HepG2 (cell line): ENCODE measurements at regions not wholly inside any gene's neighbourhood (a gene's known extent, or its start where the extent isn't known, plus 50 kb on each side); places are given as distances from the start of the nearest gene placed in this dataset.

ENCODE experiments used
- ATAC-seq: fragments of 200-7000 bp; cut with Tn5 transposase; 3 replicates; pipeline ENCODE4 v1.9.1; 2020; ENCODE audit warnings: mild to moderate bottlenecking, moderate library complexity
- BruUV-seq: library from RNA; stranded (reverse); fragments of 400-500 nt; replicated peaks from 2 replicates; lab custom pipeline; 2021; lab: Mats Ljungman, UMichigan
- CTCF ChIA-PET: fragments of 300-600 bp; formaldehyde crosslinking; extraction: SDS; loops from one replicate; lab custom pipeline; 2021; ENCODE audit warnings: low total read pairs, inconsistent platforms, low intra/inter-chr PET ratio; lab: Yijun Ruan, JAX
- POLR2A ChIA-PET: fragments of 350-600 bp; sonication (Branson Sonifier 250); formaldehyde crosslinking; loops from one replicate; lab custom pipeline; 2020; ENCODE audit warnings: antibody characterized with exemption, inconsistent platforms; lab: Yijun Ruan, JAX
- DNase-seq: peaks from one replicate; pipeline ENCODE4 v3.0.0-alpha.2; 2015; ENCODE audit warnings: low spot score
- FAIRE-seq: peaks from 3 replicates; lab custom pipeline; 2011; peaks lifted over from hg19 to GRCh38; lab: Jason Lieb, UNC
- H2AFZ ChIP-seq: one replicate; pipeline ENCODE4 v1.6.1; 2011; ENCODE audit warnings: low read length, inconsistent platforms
- H3K27ac ChIP-seq: fragments of 300-600 bp; 3 replicates; pipeline ENCODE4 v1.8.0; 2011; ENCODE audit warnings: mixed run types, mild to moderate bottlenecking, mixed read lengths, low read length, inconsistent platforms; ENCODE audit not compliant: insufficient read depth; ENCODE audit errors: extremely low read length
- H3K27me3 ChIP-seq, 2 experiments: fragments of 200-600 bp in 1 of 2; 2 replicates in 1 of 2; 3 replicates in 1 of 2; pipeline versions ENCODE4 v1.6.0 to v1.8.0; 2011; ENCODE audit warnings: low read length in 2 of 2, mild to moderate bottlenecking in 2 of 2, moderate library complexity in 2 of 2, inconsistent platforms in 1 of 2; ENCODE audit not compliant: insufficient read depth in 2 of 2, control insufficient read depth in 1 of 2
- H3K36me3 ChIP-seq, 2 experiments: fragments of 200-600 bp in 1 of 2; replicated peaks in 1 of 2; 2 replicates in 1 of 2; 3 replicates in 1 of 2; pipeline versions ENCODE4 v1.5.1 to v1.8.0; 2011; ENCODE audit warnings: low read length in 2 of 2, inconsistent platforms in 1 of 2; ENCODE audit not compliant: insufficient read depth in 2 of 2, control insufficient read depth in 1 of 2
- H3K4me1 ChIP-seq: 2 replicates; pipeline ENCODE4 v1.5.1; 2012; ENCODE audit warnings: low read length, inconsistent platforms; ENCODE audit not compliant: insufficient read depth
- H3K4me2 ChIP-seq: 2 replicates; pipeline ENCODE4 v1.6.0; 2011; ENCODE audit warnings: low read depth, low read length, inconsistent platforms
- H3K4me3 ChIP-seq, 3 experiments: fragments of 200-600 bp in 1 of 3; sonication (generic), shearing (Covaris generic) in 1 of 3; replicated peaks in 1 of 3; 2 replicates each; pipeline ENCODE4 v1.5.1; 2011 to 2016; ENCODE audit warnings: low read length in 3 of 3, inconsistent platforms in 2 of 3, low read depth in 2 of 3, mild to moderate bottlenecking in 2 of 3, control low read depth in 1 of 3, mixed read lengths in 1 of 3; ENCODE audit not compliant: insufficient read depth in 1 of 3
- H3K79me2 ChIP-seq: one replicate; pipeline ENCODE4 v1.6.1; 2011; ENCODE audit warnings: low read length, inconsistent platforms; ENCODE audit not compliant: insufficient read depth
- H3K9ac ChIP-seq: 2 replicates; pipeline ENCODE4 v1.6.0; 2011; ENCODE audit warnings: mild to moderate bottlenecking, low read depth, low read length, inconsistent platforms; ENCODE audit not compliant: insufficient read depth
- H3K9me3 ChIP-seq: 2 replicates; pipeline ENCODE4 v1.5.1; 2012; ENCODE audit warnings: mild to moderate bottlenecking, low read length
- H4K20me1 ChIP-seq: 2 replicates; pipeline ENCODE4 v1.6.0; 2011; ENCODE audit warnings: inconsistent platforms, mild to moderate bottlenecking, low read length, moderate library complexity; ENCODE audit not compliant: insufficient read depth
- AGO2 ChIP-seq: fragments of 200-400 bp; formaldehyde crosslinking; optimal IDR thresholded peaks from 2 replicates; pipeline ENCODE3; 2017; ENCODE audit warnings: mild to moderate bottlenecking, low read depth, low read length, moderate library complexity
- CHCHD3 ChIP-seq: sonication (generic); formaldehyde crosslinking; IDR thresholded peaks from 2 replicates; pipeline ENCODE4 v1.8.0; 2022; ENCODE audit warnings: mild to moderate bottlenecking, missing genetic modification reagents, moderate library complexity
- GFI1 ChIP-seq: sonication (generic); formaldehyde crosslinking; IDR thresholded peaks from 2 replicates; pipeline ENCODE4 v1.5.0; 2020; ENCODE audit warnings: missing genetic modification reagents, mild to moderate bottlenecking, borderline replicate concordance
- HIVEP1 ChIP-seq: sonication (generic); formaldehyde crosslinking; IDR thresholded peaks from 2 replicates; pipeline ENCODE4 v1.4.0; 2020; ENCODE audit warnings: mild to moderate bottlenecking, missing genetic modification reagents
- JUN ChIP-seq: sonication (generic); formaldehyde crosslinking; IDR thresholded peaks from 2 replicates; pipeline ENCODE4 v1.4.0; 2020; ENCODE audit warnings: mild to moderate bottlenecking, missing genetic modification reagents
- MLLT10 ChIP-seq: sonication (generic); formaldehyde crosslinking; IDR thresholded peaks from 2 replicates; pipeline ENCODE4 v1.4.0; 2020; ENCODE audit warnings: missing genetic modification reagents
- PPARG ChIP-seq: conservative IDR thresholded peaks from 2 replicates; pipeline ENCODE4 v1.6.1; 2016; ENCODE audit warnings: missing biosample characterization, missing genetic modification reagents
- RBM22 ChIP-seq: fragments of 200-400 bp; formaldehyde crosslinking; optimal IDR thresholded peaks from 2 replicates; pipeline ENCODE3; 2017; ENCODE audit warnings: mild to moderate bottlenecking, low read length, moderate library complexity
- TP53 ChIP-seq: sonication (generic); formaldehyde crosslinking; conservative IDR thresholded peaks from 2 replicates; pipeline ENCODE4 v1.4.0; 2020; ENCODE audit warnings: missing genetic modification reagents
- ZKSCAN8 ChIP-seq: IDR thresholded peaks from 2 replicates; pipeline ENCODE4 v1.6.1; 2016; ENCODE audit warnings: borderline replicate concordance, missing genetic modification reagents, missing compliant biosample characterization
- WGBS: methylation state at CpG from one replicate; pipeline ENCODE4 v1.1.6; 2017; ENCODE audit warnings: low lambda C conversion rate; 5-methylcytosine and 5-hydroxymethylcytosine counted together
- in situ Hi-C: cut with HindIII; loops from 2 replicates; pipeline ENCODE4 v1.10.0; 2017; ENCODE audit warnings: low pct_unique_long_range_greater_than_20kb; ENCODE audit not compliant: extremely low pct_ligation_motif_present
- intact Hi-C: fragments of 100-400 bp; cut with micrococcal nuclease; formaldehyde crosslinking; loops from one replicate; pipeline ENCODE4 v1.10.0; 2022; ENCODE audit not compliant: unreplicated experiment
- TF ChIP-seq, protein P1 (sequence below): fragments of 450-650 bp; IDR thresholded peaks from 2 replicates; pipeline ENCODE4 v1.6.1; 2017; ENCODE audit warnings: mild to moderate bottlenecking
- TF ChIP-seq, protein P2 (sequence below): sonication (generic); formaldehyde crosslinking; IDR thresholded peaks from 2 replicates; pipeline ENCODE4 v1.4.0; 2020; ENCODE audit warnings: missing genetic modification reagents
- TF ChIP-seq, protein P3 (sequence below): sonication (generic); formaldehyde crosslinking; IDR thresholded peaks from 2 replicates; pipeline ENCODE4 v1.5.0; 2020; ENCODE audit warnings: mild to moderate bottlenecking, missing genetic modification reagents
- TF ChIP-seq, protein P4 (sequence below): sonication (generic); formaldehyde crosslinking; IDR thresholded peaks from 2 replicates; pipeline ENCODE4 v1.4.0; 2020; ENCODE audit warnings: missing genetic modification reagents
- TF ChIP-seq, protein P5 (sequence below): sonication (generic); formaldehyde crosslinking; IDR thresholded peaks from 2 replicates; pipeline ENCODE4 v1.5.1; 2020; ENCODE audit warnings: missing genetic modification reagents, mild to moderate bottlenecking, borderline replicate concordance

DNA sequence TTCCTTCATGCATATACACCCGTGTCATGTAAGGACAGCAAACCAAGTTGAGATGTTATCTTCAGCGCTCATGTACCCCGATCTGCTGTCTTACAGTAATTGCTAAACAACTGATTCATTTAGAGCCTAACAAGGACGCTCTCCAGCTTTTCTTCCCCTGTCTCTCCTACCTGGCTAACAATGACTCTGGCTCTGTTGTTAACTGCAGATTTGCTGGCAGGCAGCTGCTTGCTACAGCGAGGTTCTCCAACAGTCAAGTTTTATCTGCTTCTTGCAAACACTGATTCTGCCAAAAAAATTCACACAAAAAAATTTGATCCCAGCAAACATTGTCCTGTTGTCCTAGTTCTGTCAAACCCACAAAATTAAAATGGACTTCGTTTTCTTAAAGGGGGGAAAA, 101.6 kb downstream of the OTX2 start (continued):
- TF ChIP-seq, protein P1, sequence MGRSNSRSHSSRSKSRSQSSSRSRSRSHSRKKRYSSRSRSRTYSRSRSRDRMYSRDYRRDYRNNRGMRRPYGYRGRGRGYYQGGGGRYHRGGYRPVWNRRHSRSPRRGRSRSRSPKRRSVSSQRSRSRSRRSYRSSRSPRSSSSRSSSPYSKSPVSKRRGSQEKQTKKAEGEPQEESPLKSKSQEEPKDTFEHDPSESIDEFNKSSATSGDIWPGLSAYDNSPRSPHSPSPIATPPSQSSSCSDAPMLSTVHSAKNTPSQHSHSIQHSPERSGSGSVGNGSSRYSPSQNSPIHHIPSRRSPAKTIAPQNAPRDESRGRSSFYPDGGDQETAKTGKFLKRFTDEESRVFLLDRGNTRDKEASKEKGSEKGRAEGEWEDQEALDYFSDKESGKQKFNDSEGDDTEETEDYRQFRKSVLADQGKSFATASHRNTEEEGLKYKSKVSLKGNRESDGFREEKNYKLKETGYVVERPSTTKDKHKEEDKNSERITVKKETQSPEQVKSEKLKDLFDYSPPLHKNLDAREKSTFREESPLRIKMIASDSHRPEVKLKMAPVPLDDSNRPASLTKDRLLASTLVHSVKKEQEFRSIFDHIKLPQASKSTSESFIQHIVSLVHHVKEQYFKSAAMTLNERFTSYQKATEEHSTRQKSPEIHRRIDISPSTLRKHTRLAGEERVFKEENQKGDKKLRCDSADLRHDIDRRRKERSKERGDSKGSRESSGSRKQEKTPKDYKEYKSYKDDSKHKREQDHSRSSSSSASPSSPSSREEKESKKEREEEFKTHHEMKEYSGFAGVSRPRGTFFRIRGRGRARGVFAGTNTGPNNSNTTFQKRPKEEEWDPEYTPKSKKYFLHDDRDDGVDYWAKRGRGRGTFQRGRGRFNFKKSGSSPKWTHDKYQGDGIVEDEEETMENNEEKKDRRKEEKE, result no peak
- no peak for TF ChIP-seq MLLT10 (CRISPR knock-in tag)
- TF ChIP-seq JUN (CRISPR knock-in tag), result no peak
- no peak for TF ChIP-seq ZKSCAN8
- TF ChIP-seq, protein P2, sequence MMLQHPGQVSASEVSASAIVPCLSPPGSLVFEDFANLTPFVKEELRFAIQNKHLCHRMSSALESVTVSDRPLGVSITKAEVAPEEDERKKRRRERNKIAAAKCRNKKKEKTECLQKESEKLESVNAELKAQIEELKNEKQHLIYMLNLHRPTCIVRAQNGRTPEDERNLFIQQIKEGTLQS (CRISPR knock-in tag), result no peak
- TF ChIP-seq, all 625 proteins: peak for 0

DNA sequence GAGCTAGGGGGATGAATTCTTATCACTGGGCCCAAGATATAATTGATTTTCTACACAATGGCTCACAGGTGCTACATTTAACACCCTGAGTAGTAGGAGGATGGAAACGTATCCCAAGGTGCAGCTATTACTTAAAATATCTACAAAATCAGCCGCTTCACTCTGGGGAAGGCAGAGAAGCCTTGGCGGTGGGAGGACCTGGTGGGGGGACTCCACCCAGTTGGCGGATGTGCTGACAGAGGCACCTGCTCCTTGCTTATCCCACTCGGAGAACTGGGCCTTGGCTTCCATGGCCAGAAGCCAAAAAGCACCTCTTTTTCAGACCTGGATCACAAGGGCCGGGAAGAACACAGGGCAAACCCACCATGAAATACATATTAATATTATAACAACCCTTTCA, 106.3 kb downstream of the OTX2 start:
- ATAC-seq (no peak), DNase-seq (no peak), FAIRE-seq (no peak)
- Histone ChIP-seq H3K36me3 (no peaks in the 10 kb centered on the region), H3K27me3 (no peaks in the 10 kb centered on the region; a peak in 2 of 5 replicates), H2AFZ (no peak overlapping the region), H3K4me1 (no peaks in the 10 kb centered on the region), H3K9ac (no peak overlapping the region), H3K27ac (no peak overlapping the region), H3K79me2 (no peaks in the 10 kb centered on the region), H3K4me2 (no peak overlapping the region), H3K4me3 (no peak overlapping the region), H3K9me3 (no peaks in the 10 kb centered on the region), H4K20me1 (no peaks in the 10 kb centered on the region)
- in situ Hi-C loops (no loop called here), intact Hi-C loops (no loop called here)
- POLR2A ChIA-PET, result no interaction called here
- CTCF ChIA-PET, result no interaction called here
- 20% methylated on average over 6 of the region's 6 CpGs for WGBS
- BruUV-seq, result no TSS peak
- TF ChIP-seq CHCHD3 (no peak), GFI1 (CRISPR knock-in tag) (no peak), AGO2 (no peak), PPARG (CRISPR knock-in tag) (no peak), HIVEP1 (CRISPR knock-in tag) (no peak), RBM22 (no peak), TP53 (no peak)
- TF ChIP-seq, protein P3, sequence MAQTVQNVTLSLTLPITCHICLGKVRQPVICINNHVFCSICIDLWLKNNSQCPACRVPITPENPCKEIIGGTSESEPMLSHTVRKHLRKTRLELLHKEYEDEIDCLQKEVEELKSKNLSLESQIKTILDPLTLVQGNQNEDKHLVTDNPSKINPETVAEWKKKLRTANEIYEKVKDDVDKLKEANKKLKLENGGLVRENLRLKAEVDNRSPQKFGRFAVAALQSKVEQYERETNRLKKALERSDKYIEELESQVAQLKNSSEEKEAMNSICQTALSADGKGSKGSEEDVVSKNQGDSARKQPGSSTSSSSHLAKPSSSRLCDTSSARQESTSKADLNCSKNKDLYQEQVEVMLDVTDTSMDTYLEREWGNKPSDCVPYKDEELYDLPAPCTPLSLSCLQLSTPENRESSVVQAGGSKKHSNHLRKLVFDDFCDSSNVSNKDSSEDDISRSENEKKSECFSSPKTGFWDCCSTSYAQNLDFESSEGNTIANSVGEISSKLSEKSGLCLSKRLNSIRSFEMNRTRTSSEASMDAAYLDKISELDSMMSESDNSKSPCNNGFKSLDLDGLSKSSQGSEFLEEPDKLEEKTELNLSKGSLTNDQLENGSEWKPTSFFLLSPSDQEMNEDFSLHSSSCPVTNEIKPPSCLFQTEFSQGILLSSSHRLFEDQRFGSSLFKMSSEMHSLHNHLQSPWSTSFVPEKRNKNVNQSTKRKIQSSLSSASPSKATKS, result no peak
- TF ChIP-seq, protein P4, sequence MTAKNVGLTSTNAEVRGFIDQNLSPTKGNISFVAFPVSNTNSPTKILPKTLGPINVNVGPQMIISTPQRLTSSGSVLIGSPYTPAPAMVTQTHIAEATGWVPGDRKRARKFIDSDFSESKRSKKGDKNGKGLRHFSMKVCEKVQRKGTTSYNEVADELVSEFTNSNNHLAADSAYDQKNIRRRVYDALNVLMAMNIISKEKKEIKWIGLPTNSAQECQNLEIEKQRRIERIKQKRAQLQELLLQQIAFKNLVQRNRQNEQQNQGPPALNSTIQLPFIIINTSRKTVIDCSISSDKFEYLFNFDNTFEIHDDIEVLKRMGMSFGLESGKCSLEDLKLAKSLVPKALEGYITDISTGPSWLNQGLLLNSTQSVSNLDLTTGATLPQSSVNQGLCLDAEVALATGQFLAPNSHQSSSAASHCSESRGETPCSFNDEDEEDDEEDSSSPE, result no peak
- TF ChIP-seq, protein P5, sequence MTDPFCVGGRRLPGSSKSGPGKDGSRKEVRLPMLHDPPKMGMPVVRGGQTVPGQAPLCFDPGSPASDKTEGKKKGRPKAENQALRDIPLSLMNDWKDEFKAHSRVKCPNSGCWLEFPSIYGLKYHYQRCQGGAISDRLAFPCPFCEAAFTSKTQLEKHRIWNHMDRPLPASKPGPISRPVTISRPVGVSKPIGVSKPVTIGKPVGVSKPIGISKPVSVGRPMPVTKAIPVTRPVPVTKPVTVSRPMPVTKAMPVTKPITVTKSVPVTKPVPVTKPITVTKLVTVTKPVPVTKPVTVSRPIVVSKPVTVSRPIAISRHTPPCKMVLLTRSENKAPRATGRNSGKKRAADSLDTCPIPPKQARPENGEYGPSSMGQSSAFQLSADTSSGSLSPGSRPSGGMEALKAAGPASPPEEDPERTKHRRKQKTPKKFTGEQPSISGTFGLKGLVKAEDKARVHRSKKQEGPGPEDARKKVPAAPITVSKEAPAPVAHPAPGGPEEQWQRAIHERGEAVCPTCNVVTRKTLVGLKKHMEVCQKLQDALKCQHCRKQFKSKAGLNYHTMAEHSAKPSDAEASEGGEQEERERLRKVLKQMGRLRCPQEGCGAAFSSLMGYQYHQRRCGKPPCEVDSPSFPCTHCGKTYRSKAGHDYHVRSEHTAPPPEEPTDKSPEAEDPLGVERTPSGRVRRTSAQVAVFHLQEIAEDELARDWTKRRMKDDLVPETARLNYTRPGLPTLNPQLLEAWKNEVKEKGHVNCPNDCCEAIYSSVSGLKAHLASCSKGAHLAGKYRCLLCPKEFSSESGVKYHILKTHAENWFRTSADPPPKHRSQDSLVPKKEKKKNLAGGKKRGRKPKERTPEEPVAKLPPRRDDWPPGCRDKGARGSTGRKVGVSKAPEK (CRISPR knock-in tag), result no peak
